PC-3 (cell line): ENCODE measurements at regions not wholly inside any gene's neighbourhood (a gene's known extent, or its start where the extent isn't known, plus 50 kb on each side); places are given as distances from the start of the nearest gene placed in this dataset.

Source experiments
- ATAC-seq: fragments of 200-7000 bp; cut with Tn5 transposase; 2 replicates; pipeline ENCODE4 v1.9.1; 2020; ENCODE audit warnings: mild to moderate bottlenecking, moderate library complexity
- BruUV-seq: library from RNA; stranded (reverse); fragments of 400-500 nt; replicated peaks from 2 replicates; lab custom pipeline; 2021; lab: Mats Ljungman, UMichigan
- CTCF ChIA-PET: fragments of 300-600 bp; sonication (Branson Sonifier 250); formaldehyde crosslinking; loops from one replicate; lab custom pipeline; 2022; ENCODE audit warnings: antibody characterized with exemption; lab: Charles Lee
- POLR2A ChIA-PET: fragments of 300-600 bp; sonication (Branson Sonifier 250); formaldehyde crosslinking; loops from one replicate; lab custom pipeline; 2022; ENCODE audit warnings: antibody characterized with exemption; ENCODE audit not compliant: unreplicated experiment; lab: Charles Lee
- DNase-seq: peaks from one replicate; pipeline ENCODE4 v3.0.0-alpha.2; 2015
- H2AFZ ChIP-seq: fragments of 300-600 bp; sonication (generic); 2 replicates; pipeline ENCODE4 v1.6.0; 2016; ENCODE audit warnings: antibody characterized with exemption, low read length
- H3F3A ChIP-seq: fragments of 300-600 bp; sonication (generic); one replicate; pipeline ENCODE4 v1.6.0; 2017; ENCODE audit warnings: antibody characterized with exemption, low read length, control low read depth, mild to moderate bottlenecking; ENCODE audit not compliant: unreplicated experiment
- H3K27ac ChIP-seq: fragments of 300-600 bp; sonication (generic); 2 replicates; pipeline ENCODE4 v1.5.1; 2016; ENCODE audit warnings: mild to moderate bottlenecking, low read length
- H3K27me3 ChIP-seq: fragments of 300-600 bp; sonication (generic); 2 replicates; pipeline ENCODE4 v1.6.1; 2016; ENCODE audit warnings: low read length, mixed read lengths
- H3K36me3 ChIP-seq: fragments of 300-600 bp; sonication (generic); 2 replicates; pipeline ENCODE4 v1.6.1; 2016; ENCODE audit warnings: low read depth, mixed run types, low read length, mixed read lengths
- H3K4me1 ChIP-seq: fragments of 300-600 bp; sonication (generic); 2 replicates; pipeline ENCODE4 v1.5.1; 2016; ENCODE audit warnings: low read length; ENCODE audit not compliant: insufficient read depth
- H3K4me2 ChIP-seq: fragments of 300-600 bp; sonication (generic); 2 replicates; pipeline ENCODE4 v1.6.0; 2016; ENCODE audit warnings: low read length
- H3K4me3 ChIP-seq: fragments of 300-600 bp; sonication (generic); 2 replicates; pipeline ENCODE4 v1.5.1; 2016; ENCODE audit warnings: mild to moderate bottlenecking, low read length, mixed read lengths
- H3K79me2 ChIP-seq: fragments of 300-600 bp; sonication (generic); 2 replicates; pipeline ENCODE4 v1.6.1; 2017; ENCODE audit warnings: low read length, mixed read lengths
- H3K9ac ChIP-seq: fragments of 300-600 bp; sonication (generic); 2 replicates; pipeline ENCODE4 v1.6.0; 2016; ENCODE audit warnings: mild to moderate bottlenecking, low read length
- H3K9me2 ChIP-seq: fragments of 300-600 bp; sonication (generic); replicated peaks from 2 replicates; pipeline ENCODE4 v1.6.1; 2016; ENCODE audit warnings: mixed run types, low read length, mixed read lengths
- H3K9me3 ChIP-seq: fragments of 300-600 bp; sonication (generic); 2 replicates; pipeline ENCODE4 v1.6.1; 2016; ENCODE audit warnings: low read length, mixed read lengths
- H4K20me1 ChIP-seq: fragments of 300-600 bp; sonication (generic); 2 replicates; pipeline ENCODE4 v1.6.1; 2016; ENCODE audit warnings: low read length, mixed read lengths
- CTCF ChIP-seq: fragments of 300-600 bp; sonication (generic); conservative IDR thresholded peaks from 2 replicates; pipeline ENCODE4 v1.5.1; 2017; ENCODE audit warnings: antibody characterized with exemption, low read depth, mild to moderate bottlenecking, low read length
- EZH2 ChIP-seq: fragments of 300-600 bp; sonication (generic); IDR thresholded peaks from one replicate; pipeline ENCODE4 v1.6.1; 2017; ENCODE audit warnings: antibody characterized with exemption, mild to moderate bottlenecking, low read length; ENCODE audit not compliant: unreplicated experiment
- EZH2phosphoT487 ChIP-seq: fragments of 300-600 bp; sonication (generic); IDR thresholded peaks from 2 replicates; pipeline ENCODE4 v1.6.1; 2018; ENCODE audit warnings: mild to moderate bottlenecking, antibody characterized with exemption, low read length, borderline replicate concordance
- intact Hi-C: fragments of 100-400 bp; cut with micrococcal nuclease; formaldehyde crosslinking; loops from 2 replicates; pipeline ENCODE4 v1.9.0; 2023

GRCh38 chr7:10804770-10805169 is 168.9 kb upstream of the PHF14 start:
- Histone ChIP-seq H3K36me3 (no peaks in the 10 kb centered on the region), H3K27me3 (no peaks in the 10 kb centered on the region), H3K4me3 (no peak overlapping the region), H3K4me2 (no peak overlapping the region), H3K9me3 (no peaks in the 10 kb centered on the region), H2AFZ (no peak overlapping the region), H3F3A (no peaks in the 10 kb centered on the region), H3K79me2 (no peaks in the 10 kb centered on the region), H3K27ac (no peak overlapping the region), H3K4me1 (no peaks in the 10 kb centered on the region), H3K9ac (no peak overlapping the region), H3K9me2 (no peaks in the 10 kb centered on the region), H4K20me1 (no peaks in the 10 kb centered on the region)
- TF ChIP-seq EZH2 (no peak), CTCF (no peak), EZH2phosphoT487 (no peak)
- no peak for ATAC-seq
- intact Hi-C loops, result no loop called here
- DNase-seq, result no peak
- no TSS peak for BruUV-seq
- CTCF ChIA-PET, result no interaction called here
- POLR2A ChIA-PET, result no interaction called here

- no peak overlapping the region for H3K4me3 ChIP-seq
- ChIA-PET CTCF (no interaction called here), POLR2A (no interaction called here)
- ATAC-seq (peak; percentile 31; the same call in 1 of the 2 replicates), DNase-seq (no peak)
- BruUV-seq, result no TSS peak
- TF ChIP-seq EZH2phosphoT487, result no peak
- TF ChIP-seq EZH2, result no peak
- no peak for TF ChIP-seq CTCF
- no peaks in the 10 kb centered on the region for H3K9me2 ChIP-seq
- intact Hi-C loops, result no loop called here
- no peaks in the 10 kb centered on the region for H3K9me3 ChIP-seq
- no peak overlapping the region for H3K4me2 ChIP-seq
- no peaks in the 10 kb centered on the region for H3F3A ChIP-seq
- no peak overlapping the region for H3K27ac ChIP-seq
- H3K79me2 ChIP-seq, result no peaks in the 10 kb centered on the region
- no peak overlapping the region for H2AFZ ChIP-seq
- H3K36me3 ChIP-seq, result no peaks in the 10 kb centered on the region
- H3K4me1 ChIP-seq, result no peaks in the 10 kb centered on the region
- H3K27me3 ChIP-seq, result no peaks in the 10 kb centered on the region
- H3K9ac ChIP-seq, result no peak overlapping the region
- no peaks in the 10 kb centered on the region for H4K20me1 ChIP-seq
Measured at GRCh38 chr7:10815546-10815945, 158.1 kb upstream of the PHF14 start.

- no peak overlapping the region for H3K4me3 ChIP-seq
- H4K20me1 ChIP-seq, result no peaks in the 10 kb centered on the region
- no peaks in the 10 kb centered on the region for H3F3A ChIP-seq
- H3K9me2 ChIP-seq, result no peaks in the 10 kb centered on the region
- H3K4me1 ChIP-seq, result no peaks in the 10 kb centered on the region
- H3K9ac ChIP-seq, result no peak overlapping the region
- H2AFZ ChIP-seq, result no peak overlapping the region
- H3K79me2 ChIP-seq, result no peaks in the 10 kb centered on the region
- H3K9me3 ChIP-seq, result no peaks in the 10 kb centered on the region
- BruUV-seq, result no TSS peak
- H3K27me3 ChIP-seq, result no peaks in the 10 kb centered on the region
- intact Hi-C loops, result no loop called here
- H3K36me3 ChIP-seq, result no peaks in the 10 kb centered on the region
- no peak for TF ChIP-seq EZH2
- ATAC-seq, result no peak
- ChIA-PET CTCF (no interaction called here), POLR2A (no interaction called here)
- no peak overlapping the region for H3K4me2 ChIP-seq
- no peak for DNase-seq
- H3K27ac ChIP-seq, result no peak overlapping the region
Measured at GRCh38 chr7:10821156-10821555, 152.5 kb upstream of the PHF14 start.
